Caki2 (cell line): ENCODE measurements at regions not wholly inside any gene's neighbourhood (a gene's known extent, or its start where the extent isn't known, plus 50 kb on each side); places are given as distances from the start of the nearest gene placed in this dataset.
"Not testable (repeated sequence)": the region's sequence is repeated elsewhere in the genome, so short reads cannot be mapped to it uniquely, and the experiment has no call there.

ENCODE experiments used
- DNase-seq: peaks from one replicate; pipeline ENCODE4 v3.0.0-alpha.2; 2015; ENCODE audit warnings: low read depth
- in situ Hi-C: cut with HindIII; loops from 2 replicates; pipeline ENCODE4 v1.10.0; 2016; ENCODE audit warnings: low sequenced_read_pairs, low pct_unique_long_range_greater_than_20kb, mixed read lengths

DNA sequence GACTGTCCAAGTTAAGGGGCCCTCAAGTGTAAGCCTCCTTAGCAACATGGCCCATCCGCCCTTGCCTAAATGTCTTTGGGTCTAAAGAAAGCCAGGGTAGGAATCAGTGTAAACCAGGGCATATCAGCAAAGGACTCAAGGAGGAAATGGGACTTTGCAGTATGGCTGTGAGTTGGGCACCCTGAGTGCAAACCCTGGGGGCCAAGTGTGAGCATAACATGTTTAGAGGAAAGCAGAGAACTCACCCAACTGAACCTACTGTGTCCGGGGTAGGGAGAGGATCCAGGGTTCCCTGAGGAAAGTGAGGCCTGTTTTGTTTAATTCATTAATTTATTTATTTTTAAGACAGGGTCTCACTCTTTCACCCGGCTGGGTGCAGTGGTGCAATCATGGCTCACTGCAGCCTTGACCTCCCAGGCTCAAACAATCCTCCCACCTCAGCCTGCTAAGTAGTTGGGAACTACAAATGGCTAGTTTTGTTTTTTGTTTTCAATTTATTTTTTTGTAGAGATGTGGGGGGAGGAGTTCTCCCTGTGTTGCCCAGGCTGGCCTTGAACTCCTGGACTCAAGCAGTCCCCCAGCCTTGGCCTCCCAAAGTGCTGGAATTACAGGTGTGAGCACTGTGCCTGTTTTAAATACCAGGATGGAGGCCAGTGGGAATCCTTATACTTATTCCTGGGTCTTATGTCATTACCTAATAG, 51.0 kb upstream of the ACTR3 start:
- in situ Hi-C loops, result no loop called here
- DNase-seq, result no peak

DNA sequence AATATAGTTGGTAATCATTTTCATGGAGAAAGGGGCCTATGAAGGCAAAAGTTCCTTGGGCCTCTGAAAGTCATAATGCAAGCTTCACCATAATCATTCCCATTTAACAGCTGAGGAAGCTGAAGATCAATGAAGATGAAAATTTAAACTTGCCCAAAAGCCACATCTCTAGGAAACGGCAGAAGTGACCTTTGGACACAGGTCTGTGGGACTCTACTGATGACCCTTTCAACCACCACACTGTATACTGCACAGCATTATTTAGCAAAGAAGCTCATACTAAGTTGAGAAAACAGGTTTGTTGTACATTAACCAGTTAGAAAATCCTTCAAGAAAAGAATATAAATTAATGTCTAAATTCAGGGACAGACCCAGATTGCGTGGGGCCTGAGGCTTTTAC, 51.6 kb upstream of the ACTR3 start:
- DNase-seq, result no peak
- in situ Hi-C loops, result no loop called here

DNA sequence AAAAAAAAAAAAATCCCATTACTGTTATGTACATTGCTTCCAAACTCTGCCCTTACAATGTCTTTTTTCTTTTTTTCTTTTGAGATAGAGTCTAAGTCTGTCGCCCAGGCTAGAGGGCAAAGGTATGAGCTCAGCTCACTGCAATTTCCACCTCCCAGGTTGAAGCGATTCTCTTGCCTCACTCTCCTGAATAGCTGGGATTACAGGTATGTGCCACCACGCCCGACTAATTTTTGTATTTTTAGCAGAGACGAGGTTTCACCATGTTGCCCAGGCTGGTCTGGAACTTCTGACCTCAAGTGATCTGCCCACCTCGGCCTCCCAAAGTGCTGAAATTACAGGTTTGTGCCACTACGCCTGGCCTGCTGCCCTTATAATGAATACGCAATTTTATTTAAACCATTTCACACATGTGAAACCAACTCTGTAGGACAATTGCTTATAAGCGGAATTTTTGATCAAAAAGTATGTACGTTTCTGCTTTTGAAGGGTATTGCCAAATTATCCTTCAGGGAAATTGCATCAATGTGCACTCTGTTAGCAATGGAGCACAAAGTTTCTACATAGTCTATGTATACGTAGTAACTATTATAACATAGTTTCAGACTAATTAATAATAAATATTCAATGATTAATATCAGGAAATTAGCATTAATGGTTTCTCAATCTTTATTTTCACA, 55.7 kb upstream of the ACTR3 start:
- in situ Hi-C loops, result no loop called here
- DNase-seq, result peak; percentile 39

DNA sequence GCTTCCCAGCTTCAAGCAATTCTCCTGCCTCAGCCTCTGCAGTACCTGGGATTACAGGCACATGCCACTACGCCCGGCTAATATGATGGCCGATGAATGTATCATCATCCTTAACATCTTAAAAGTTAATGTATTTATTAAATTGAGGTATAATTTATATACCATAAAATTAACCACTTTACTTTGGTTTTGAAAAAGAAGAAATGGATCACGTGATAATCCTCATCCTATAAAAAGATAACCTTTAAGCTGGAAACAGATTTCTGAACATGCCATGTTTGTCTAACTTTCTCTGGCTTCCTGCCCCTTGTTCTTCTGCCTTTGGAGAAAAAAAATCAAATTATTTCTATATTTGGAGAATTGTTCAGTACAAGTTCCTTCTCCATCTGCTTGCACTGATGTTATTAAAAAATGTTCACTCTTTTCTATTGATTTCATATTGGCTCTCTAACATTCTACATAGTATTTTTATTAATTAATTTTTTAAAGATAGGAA, 57.0 kb upstream of the ACTR3 start:
- DNase-seq, result no peak
- in situ Hi-C loops, result no loop called here

DNA sequence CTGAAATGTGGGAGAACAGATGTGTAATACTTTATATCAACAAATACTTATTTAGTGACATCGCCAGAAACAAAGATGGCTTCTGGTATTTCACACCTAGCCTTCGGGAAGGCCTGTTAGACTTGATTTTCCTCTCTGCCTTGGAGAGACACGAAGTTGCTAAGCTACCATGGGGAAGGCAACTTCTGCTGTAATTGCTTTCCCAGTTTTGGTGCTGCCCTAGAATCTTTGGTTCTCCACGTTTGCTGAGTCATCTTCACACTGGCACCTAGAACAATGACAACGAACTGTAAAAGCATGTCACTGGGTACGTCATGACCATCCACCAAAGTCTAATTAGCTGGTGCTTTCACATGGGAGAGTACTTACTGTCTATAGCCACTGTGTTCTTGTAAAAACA, 58.7 kb upstream of the ACTR3 start:
- DNase-seq, result peak; percentile 70
- in situ Hi-C loops, result no loop called here

DNA sequence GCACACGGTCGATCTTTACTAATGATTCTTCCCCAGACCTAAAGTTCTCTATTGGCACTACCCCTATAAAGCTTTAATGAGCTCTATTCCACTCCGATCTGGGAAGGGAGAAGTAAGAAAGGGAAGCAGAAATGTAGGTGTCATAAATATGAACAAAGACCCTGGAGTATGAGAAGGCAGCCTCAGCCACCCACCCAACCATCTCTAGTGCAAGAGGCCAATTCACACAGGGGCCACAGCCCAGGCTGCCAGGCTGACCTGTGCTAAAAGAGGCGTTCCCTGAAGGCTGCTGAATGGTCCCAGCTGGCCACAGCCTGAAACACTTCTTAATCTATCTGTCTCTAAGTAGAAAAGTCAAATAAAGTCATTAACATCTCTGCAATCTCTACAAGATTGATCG, 60.1 kb upstream of the ACTR3 start:
- DNase-seq, result no peak
- in situ Hi-C loops, result no loop called here

DNA sequence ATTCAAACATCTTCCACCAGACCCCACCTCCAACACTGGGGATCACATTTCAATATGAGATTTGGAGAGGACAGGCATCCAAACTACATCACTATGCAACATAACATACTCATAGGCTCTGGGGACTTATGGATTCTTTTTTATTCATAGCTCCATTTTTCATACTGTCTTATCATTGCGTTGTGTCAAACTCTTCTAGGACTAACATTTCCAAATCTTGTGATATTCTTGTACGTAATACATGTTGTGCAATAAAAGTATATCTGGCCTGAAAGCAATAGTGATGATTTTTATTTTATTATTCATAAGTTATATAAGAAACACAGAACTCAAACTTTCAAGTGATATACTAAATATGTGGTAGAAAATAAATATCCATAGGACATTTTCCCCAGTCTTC, 60.6 kb upstream of the ACTR3 start:
- no peak for DNase-seq
- in situ Hi-C loops, result no loop called here

DNA sequence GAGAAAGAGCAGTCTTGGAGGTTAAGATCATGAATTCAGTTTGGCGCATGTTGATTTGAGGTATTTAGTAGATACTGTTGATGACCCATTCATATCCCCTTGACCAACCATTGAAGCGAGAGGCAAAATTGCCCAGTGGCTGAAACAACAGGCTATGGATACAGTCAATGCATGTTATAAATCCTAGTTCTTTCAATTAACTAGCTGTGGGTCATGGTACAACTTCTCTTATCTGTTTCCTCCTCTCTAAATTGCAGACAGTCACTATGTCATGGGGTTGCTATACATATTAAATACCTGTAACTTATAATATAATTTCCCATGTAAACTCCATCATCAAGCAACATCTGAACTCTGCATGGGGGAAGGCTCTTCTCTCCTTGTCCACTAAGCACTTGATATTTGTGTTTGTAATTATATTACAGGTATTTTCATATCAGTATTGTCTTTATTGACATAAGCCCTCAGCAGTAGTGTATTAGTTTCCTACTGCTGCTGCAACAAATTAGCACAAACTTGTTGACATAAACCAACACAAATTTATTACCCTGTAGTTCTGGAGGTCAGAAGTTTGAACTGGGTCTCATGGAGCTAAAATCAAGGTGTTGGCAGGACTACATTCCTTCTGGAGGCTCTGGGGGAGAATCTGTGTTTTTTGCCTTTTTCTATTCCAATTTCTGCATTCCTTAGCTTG, 61.7 kb upstream of the ACTR3 start:
- in situ Hi-C loops, result no loop called here

DNA sequence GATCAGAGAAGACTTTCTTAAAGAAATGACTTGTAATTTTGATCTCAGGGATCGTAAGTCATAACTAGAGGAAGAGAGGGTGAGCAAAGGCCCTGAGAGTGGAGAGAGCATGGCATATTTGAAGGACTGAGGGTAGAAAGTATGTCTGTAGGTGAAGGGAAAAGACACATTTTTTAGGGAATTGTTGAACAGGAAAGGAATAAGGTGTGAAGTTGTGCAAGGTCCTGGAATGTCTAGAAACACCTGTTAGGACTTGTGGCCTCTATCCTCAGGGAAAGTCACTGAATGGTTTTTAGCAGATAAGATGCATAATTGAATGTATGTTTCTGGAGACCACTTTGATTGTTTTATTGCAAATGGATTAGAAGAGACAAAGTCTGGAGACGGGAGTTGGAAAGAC, 62.5 kb upstream of the ACTR3 start:
- DNase-seq, result no peak
- in situ Hi-C loops, result no loop called here

More for the DNA sequence above, 61.7 kb upstream of the ACTR3 start:
- DNase-seq, result no peak

DNA sequence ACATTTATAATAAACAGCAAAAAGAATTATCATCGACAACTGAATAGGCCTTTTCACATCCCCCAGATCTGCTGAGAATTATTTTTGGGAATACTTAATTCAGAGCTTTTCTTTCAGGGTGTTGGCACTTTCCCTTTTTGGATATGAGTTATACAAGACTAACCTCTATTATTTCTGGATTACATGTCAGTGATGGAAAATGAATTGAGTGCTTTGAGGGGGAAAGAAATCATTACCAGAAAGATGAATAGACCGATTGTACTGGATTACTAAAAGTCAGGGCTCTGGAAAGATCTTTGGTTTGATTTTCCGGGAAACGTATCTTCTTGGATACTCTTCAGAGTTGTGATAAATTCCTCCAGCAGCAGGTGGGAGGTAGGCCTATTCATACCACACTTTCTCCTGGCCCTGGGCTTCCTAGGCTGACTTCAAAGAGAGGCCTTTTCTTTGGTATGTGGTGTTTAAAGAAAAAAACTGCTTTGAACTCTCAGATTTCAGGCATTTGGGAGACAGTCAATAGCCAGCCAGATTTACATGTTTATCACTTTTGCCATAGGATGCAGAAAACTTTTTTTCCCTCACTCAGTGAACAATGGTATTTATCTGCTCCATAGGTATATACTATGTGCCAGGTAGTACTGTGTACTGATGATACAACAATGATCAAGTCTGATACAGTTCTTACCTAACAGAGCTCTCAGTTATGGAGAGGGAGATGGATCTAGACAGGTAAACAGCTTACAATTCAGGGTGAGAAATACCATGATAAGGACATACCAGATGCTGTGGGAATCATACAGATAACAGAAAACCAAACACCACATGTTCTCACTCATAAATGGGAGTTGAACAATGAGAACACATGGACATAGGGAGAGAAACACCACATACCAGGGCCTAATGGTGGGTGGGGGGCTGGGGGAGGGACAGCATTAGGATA, 63.3 kb upstream of the ACTR3 start:
- in situ Hi-C loops, result no loop called here
- DNase-seq, result no peak

DNA sequence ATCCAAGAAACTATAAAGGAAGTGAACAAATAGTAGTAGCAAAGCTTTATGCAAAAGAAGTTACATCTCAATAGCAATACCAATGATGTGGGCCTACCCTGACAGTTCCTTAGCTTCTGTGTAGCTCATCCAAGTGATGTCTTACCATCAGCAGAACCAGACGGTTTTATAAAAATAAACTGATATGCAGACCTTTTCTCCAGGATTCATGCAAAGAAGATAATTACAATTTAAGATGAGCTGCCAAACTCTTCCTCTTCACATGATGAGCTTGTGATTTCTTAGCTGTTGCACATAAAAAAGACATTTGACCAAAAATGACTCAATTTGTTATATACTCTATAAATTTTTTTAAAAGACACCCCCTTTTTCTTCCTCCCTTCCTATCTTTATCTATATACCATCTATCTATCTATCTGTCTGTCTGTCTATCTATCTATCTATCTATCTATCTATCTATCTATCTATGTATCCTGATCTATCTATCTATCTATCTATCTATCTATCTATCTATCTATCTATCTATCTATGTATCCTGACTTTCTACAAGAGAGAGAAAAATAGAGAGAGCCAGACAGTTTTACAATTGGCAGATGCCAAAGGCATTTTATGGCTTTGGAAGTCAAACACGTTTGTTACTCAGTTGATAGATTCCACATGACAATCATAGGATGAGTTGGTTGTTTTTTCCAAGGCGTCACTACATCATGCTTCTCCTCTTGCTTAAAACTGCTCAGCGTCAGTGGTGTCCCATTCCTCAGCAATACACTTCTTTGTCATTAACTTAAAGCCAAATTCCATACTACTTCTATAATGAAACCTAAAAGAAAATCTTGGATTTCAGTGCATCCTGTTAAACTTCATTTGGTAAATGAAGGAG, 65.9 kb upstream of the ACTR3 start:
- no peak for DNase-seq
- in situ Hi-C loops, result no loop called here

DNA sequence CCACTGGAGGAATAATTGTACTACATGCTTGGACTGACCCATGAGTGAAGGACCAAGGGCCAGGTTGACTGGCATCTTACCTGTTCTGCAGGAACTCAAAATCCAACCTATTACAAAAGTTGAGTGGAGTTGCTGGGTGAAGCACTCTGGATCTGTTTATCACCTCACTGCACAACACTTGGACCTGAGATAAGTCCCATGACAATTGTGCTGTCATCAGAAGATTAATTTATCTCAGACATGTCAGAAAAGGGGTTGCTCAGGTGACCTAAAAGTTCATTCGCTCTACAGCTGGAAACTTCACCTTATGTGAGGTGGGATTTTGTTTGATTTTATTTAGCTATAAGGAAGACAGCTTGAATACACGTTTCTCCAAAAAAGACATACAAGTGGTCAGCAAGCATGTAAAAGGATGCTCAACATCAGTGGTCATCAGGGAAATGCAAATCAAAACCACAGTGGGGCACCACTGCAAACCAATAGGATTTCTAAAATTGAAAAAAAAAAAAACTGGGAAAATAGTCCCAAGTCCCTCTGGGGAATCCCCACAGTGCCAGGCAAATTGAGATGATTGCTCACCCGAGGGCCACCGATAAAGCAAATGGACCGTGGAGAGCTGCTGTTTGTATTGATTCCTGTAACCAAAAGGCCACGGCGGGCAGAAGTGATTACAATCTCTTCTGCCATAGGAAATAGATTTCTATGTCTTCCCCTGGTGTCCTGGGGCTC, 65.8 kb upstream of the SLC35F5 start:
- in situ Hi-C loops, result no loop called here
- DNase-seq, result peak; percentile 86

DNA sequence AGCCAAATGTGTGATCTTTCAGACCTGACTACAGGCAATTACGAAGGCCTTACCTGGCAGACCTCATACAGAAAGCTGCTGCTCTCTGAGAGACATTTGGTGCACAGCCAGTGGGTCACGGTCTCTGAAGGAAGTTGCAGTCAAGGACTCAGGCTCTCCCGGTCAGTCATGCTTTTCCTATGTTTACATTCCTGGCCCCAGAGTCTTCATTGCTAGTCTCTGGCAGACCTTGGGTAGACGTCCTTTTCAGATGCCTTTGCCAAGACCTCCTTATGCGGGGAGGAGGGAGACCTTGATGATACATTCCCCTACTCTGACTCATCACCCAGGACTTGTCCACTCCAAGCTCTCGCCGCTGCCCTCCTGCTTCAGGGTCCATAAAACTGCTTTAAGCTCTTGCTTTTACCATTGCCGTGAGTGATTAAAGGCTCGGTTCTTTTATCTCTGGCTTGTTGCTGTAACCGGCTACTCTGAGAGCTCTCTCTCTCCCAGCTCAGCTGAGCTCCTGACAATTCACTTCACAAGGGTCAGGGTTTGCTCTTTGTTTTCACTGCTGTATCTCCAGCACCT, 62.0 kb upstream of the SLC35F5 start:
- in situ Hi-C loops, result no loop called here
- DNase-seq, result peak; percentile 100

DNA sequence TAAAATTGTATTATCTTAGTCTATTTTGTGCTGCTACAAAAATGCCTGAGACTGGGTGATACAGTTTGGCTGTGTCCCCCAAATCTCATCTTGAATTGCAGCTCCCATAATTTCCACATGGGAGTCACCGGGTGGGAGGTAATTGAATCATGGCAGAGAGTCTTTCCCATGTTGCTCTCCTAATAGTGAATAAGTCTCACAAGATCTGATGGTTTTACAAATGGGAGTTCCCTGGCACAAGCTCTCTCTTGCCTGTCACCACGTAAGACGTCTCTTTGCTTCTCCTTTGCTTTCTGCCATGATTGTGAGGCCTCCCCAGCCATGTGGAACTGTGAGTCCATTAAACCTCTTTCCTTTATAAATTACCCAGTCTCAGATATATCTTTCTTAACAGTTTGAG, 57.0 kb upstream of the SLC35F5 start:
- DNase-seq, in situ Hi-C loops: not testable (repeated sequence)

DNA sequence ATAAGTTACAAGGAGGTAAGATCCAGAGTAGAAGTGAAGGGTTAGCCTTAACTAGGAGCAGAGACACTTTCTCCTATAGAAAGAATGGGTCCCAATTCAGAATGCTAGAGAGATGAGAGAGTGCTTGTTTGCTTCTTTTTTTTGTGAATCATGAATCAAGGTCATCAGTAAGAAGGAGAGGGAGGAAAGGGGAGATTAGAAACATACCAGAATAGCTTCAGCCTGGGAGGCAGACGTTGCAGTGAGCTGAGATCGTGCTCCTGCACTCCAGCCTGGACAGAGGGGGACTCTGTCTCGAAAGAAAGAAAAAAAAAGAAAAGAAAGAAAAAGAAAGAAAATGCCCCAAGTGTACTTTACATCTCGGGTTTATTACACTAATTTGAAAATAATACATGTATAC, 55.8 kb upstream of the SLC35F5 start:
- DNase-seq, result no peak
- in situ Hi-C loops, result no loop called here

DNA sequence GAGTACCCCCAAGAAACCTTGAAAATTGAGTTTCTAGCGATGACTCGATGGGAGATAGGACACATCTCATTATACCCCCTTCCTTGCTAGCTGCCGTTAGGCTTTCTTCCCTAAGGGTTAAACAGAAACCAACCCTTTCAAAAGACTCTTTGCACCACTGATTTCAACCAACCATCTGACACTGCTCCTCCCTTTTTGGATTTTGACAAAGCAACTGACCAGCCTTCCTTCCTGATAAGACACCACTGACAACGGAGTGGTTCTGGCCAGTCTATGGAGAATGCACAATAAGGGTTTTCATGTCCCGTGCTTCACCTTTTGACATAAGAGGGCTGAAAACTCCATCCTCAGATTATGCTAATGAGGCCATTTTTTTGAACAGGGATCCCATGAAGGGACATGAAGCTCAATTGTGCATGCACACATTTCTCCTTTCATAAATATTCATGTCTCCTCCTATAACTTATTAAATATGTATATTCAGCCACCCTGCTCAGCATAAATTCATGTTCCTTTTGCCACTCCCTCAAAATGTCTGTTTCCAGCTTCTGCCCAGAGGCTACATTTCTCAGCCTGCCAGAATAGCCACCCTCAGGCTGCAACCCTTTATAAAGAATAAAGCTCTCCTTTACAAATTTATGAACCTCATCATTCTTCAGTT, 52.8 kb upstream of the SLC35F5 start:
- in situ Hi-C loops, result no loop called here
- no peak for DNase-seq
